Fibroblast of lung (primary cell): ENCODE measurements at regions not wholly inside any gene's neighbourhood (a gene's known extent, or its start where the extent isn't known, plus 50 kb on each side); places are given as distances from the start of the nearest gene placed in this dataset.

Experiments
- CTCF ChIP-seq, 2 donors: IDR thresholded peaks in 1 of 2; conservative IDR thresholded peaks in 1 of 2; 1 replicate in 1 of 2; 2 replicates in 1 of 2; pipeline ENCODE4 v1.5.1; 2011 to 2012; ENCODE audit warnings: low read length in 2 of 2, control low read depth in 1 of 2, inconsistent platforms in 1 of 2, low read depth in 1 of 2, mild to moderate bottlenecking in 1 of 2
- EZH2 ChIP-seq: IDR thresholded peaks from 2 replicates; pipeline ENCODE4 v1.5.1; 2012; ENCODE audit warnings: low read length, control low read depth, mild to moderate bottlenecking; ENCODE audit errors: missing control alignments

DNA sequence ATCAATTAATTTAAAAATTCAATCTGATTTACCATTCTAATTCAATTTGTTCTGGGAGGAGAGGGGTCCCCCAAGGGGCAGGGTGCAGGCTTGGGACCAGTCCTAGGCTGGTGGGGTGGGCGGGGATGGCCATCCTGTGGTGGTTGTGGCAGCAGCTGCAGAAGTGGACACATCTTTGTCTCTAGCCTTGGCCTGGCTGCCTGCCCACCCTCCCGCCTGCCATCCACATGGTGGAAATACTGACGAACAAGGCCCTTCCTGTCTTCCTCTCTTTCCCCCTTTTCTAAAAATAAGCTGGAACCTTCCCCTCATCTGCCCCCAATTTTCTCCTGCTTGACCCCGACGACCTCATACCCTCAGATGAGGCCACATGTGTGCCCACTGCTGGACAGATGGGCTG is 130.9 kb downstream of the FOXD2 start:
- TF ChIP-seq CTCF (conservative IDR thresholded peaks at IDR 0.05 in 1 of 2, IDR thresholded peaks at IDR 0.05 in 1 of 2; ENCODE audit: low read depth in 1 of 2, low read length in 2 of 2) (no peak), EZH2 (no peak)
